GM12878 (cell line): ENCODE measurements at regions not wholly inside any gene's neighbourhood (a gene's known extent, or its start where the extent isn't known, plus 50 kb on each side); places are given as distances from the start of the nearest gene placed in this dataset.

ENCODE experiments used
- BHLHE40 ChIP-seq, 2 experiments: fragments of 450-650 bp in 1 of 2; IDR thresholded peaks; 2 replicates each; pipeline ENCODE4 v1.6.1; 2011 to 2017; ENCODE audit warnings: low read depth in 2 of 2, borderline replicate concordance in 1 of 2, improper control_type of control experiment in 1 of 2, low read length in 1 of 2, mild to moderate bottlenecking in 1 of 2
- CREB1 ChIP-seq: IDR thresholded peaks from 2 replicates; pipeline ENCODE4 v1.6.1; 2012; ENCODE audit warnings: low read depth, mild to moderate bottlenecking, inconsistent platforms
- CTCF ChIP-seq, 3 experiments: IDR thresholded peaks in 2 of 3; conservative IDR thresholded peaks in 1 of 3; 2 replicates each; pipeline ENCODE4 v1.5.1; 2011; ENCODE audit warnings: low read depth in 3 of 3, low read length in 3 of 3, mild to moderate bottlenecking in 3 of 3, control low read depth in 2 of 3, moderate library complexity in 2 of 3, inconsistent platforms in 1 of 3, mixed read lengths in 1 of 3; ENCODE audit not compliant: control insufficient read depth in 2 of 3, insufficient read depth in 1 of 3; ENCODE audit errors: extremely low read depth in 1 of 3
- EED ChIP-seq: sonication (generic); IDR thresholded peaks from 2 replicates; pipeline ENCODE4 v1.6.1; 2016; ENCODE audit warnings: antibody characterized with exemption, low read depth
- ESRRA ChIP-seq: IDR thresholded peaks from 2 replicates; pipeline ENCODE4 v1.6.1; 2012; ENCODE audit warnings: mild to moderate bottlenecking, low read length, improper control_type of control experiment
- IRF3 ChIP-seq: fragments of 450-650 bp; IDR thresholded peaks from 2 replicates; pipeline ENCODE4 v1.6.1; 2014; ENCODE audit warnings: mild to moderate bottlenecking
- MTA2 ChIP-seq: fragments of 450-650 bp; IDR thresholded peaks from 2 replicates; pipeline ENCODE4 v1.6.1; 2016; ENCODE audit warnings: low read depth, mild to moderate bottlenecking, moderate library complexity
- RCOR1 ChIP-seq: conservative IDR thresholded peaks from 2 replicates; pipeline ENCODE4 v1.6.1; 2012; ENCODE audit warnings: low read depth, low read length, improper control_type of control experiment
- ZBTB4 ChIP-seq: fragments of 450-650 bp; formaldehyde crosslinking; IDR thresholded peaks from 2 replicates; pipeline ENCODE4 v1.4.0; 2022; ENCODE audit warnings: mild to moderate bottlenecking, moderate library complexity

DNA sequence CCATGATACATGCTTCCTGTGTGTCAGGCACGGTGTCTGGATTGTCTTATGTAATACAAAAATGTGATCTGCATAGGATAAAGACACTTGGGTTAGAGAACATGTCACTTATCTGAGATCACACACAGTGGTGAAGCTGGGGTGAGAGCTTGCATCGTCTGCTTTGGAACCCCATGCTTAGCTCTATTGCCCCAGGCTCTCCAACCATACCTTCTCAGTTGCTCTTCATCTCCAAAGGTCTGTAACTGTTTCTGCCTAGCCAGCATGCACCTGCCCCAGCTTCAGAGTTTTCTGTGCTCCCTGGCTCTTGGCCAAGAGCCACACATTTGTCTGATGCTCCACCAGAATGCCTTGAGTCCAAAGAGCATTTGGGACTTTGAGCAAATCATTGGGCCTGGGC is 93.9 kb upstream of the COG2 start:
- TF ChIP-seq ZBTB4 (CRISPR knock-in tag) = no peak
- no peak for TF ChIP-seq CREB1
- TF ChIP-seq IRF3 = no peak
- TF ChIP-seq ESRRA = no peak
- TF ChIP-seq EED = no peak
- TF ChIP-seq BHLHE40 (IDR thresholded peaks at IDR 0.05; ENCODE audit: borderline replicate concordance in 1 of 2, low read depth in 2 of 2, low read length in 1 of 2) = no peak
- no peak for TF ChIP-seq CTCF (IDR thresholded peaks at IDR 0.05 in 2 of 3, conservative IDR thresholded peaks at IDR 0.05 in 1 of 3; ENCODE audit: control insufficient read depth in 2 of 3, extremely low read depth in 1 of 3, insufficient read depth in 1 of 3, low read depth in 3 of 3, low read length in 3 of 3)
- no peak for TF ChIP-seq RCOR1
- no peak for TF ChIP-seq MTA2
